GM19397 (cell line): ENCODE measurements at regions not wholly inside any gene's neighbourhood (a gene's known extent, or its start where the extent isn't known, plus 50 kb on each side); places are given as distances from the start of the nearest gene placed in this dataset.

Experiments used
- ATAC-seq: cut with Tn5 transposase; IDR thresholded peaks from one replicate; pipeline ENCODE4 v1.9.1; 2021; ENCODE audit warnings: mild to moderate bottlenecking, moderate library complexity; ENCODE audit not compliant: unreplicated experiment

GRCh38 chr1:116261227-116261626, 111.8 kb upstream of the ATP1A1 start:
- no peak for ATAC-seq

- no peak for ATAC-seq
Measured at GRCh38 chr1:116262207-116262994, 110.6 kb upstream of the ATP1A1 start.

- ATAC-seq, result no peak
Measured at GRCh38 chr1:116262995-116263385, 110.1 kb upstream of the ATP1A1 start.

- ATAC-seq, result no peak
Measured at GRCh38 chr1:116265931-116266863, 106.8 kb upstream of the ATP1A1 start.

GRCh38 chr1:116266864-116267212, 106.2 kb upstream of the ATP1A1 start:
- ATAC-seq, result no peak

GRCh38 chr1:116268211-116268610, 104.8 kb upstream of the ATP1A1 start:
- ATAC-seq, result no peak

GRCh38 chr1:116270316-116271057, 102.6 kb upstream of the ATP1A1 start:
- no peak for ATAC-seq

GRCh38 chr1:116273042-116273783, 99.8 kb upstream of the ATP1A1 start:
- no peak for ATAC-seq

GRCh38 chr1:116276532-116276931, 96.5 kb upstream of the ATP1A1 start:
- ATAC-seq, result no peak

GRCh38 chr1:116277840-116278540, 95.1 kb upstream of the ATP1A1 start:
- ATAC-seq, result no peak

GRCh38 chr1:116278541-116278866, 94.5 kb upstream of the ATP1A1 start:
- ATAC-seq, result no peak

GRCh38 chr1:116279715-116280114, 93.3 kb upstream of the ATP1A1 start:
- ATAC-seq, result no peak

- no peak for ATAC-seq
Measured at GRCh38 chr1:116284819-116285390, 88.1 kb upstream of the ATP1A1 start.

- no peak for ATAC-seq
Measured at GRCh38 chr1:116286541-116286971, 86.5 kb upstream of the ATP1A1 start.

GRCh38 chr1:116287341-116288200, 85.5 kb upstream of the ATP1A1 start:
- peak; percentile 42 for ATAC-seq

- ATAC-seq, result peak; percentile 84
Measured at GRCh38 chr1:116288201-116288598, 84.8 kb upstream of the ATP1A1 start.

- no peak for ATAC-seq
Measured at GRCh38 chr1:116289193-116289592, 83.9 kb upstream of the ATP1A1 start.

- ATAC-seq, result no peak
Measured at GRCh38 chr1:116290085-116290705, 82.8 kb upstream of the ATP1A1 start.
